OCI-LY7 (cell line): ENCODE measurements at regions not wholly inside any gene's neighbourhood (a gene's known extent, or its start where the extent isn't known, plus 50 kb on each side); places are given as distances from the start of the nearest gene placed in this dataset.

Experiments
- CTCF ChIP-seq: fragments of 200-600 bp; sonication (generic); conservative IDR thresholded peaks from 2 replicates; pipeline ENCODE4 v1.5.1; 2014; ENCODE audit warnings: mild to moderate bottlenecking, antibody characterized with exemption, low read length, moderate library complexity, mixed read lengths
- EZH2phosphoT487 ChIP-seq: fragments of 200-600 bp; sonication (generic); IDR thresholded peaks from 2 replicates; pipeline ENCODE4 v1.6.1; 2018; ENCODE audit warnings: low read depth, borderline replicate concordance, mild to moderate bottlenecking, mixed run types, antibody characterized with exemption, low read length, moderate library complexity, mixed read lengths

GRCh38 chr22:49678842-49679170 is 148.9 kb downstream of the BRD1 start:
- TF ChIP-seq EZH2phosphoT487: no peak
- TF ChIP-seq CTCF: no peak
